ENCODE measurements at regions not wholly inside any gene's neighbourhood (a gene's known extent, or its start where the extent isn't known, plus 50 kb on each side); places are given as distances from the start of the nearest gene placed in this dataset.

DNA sequence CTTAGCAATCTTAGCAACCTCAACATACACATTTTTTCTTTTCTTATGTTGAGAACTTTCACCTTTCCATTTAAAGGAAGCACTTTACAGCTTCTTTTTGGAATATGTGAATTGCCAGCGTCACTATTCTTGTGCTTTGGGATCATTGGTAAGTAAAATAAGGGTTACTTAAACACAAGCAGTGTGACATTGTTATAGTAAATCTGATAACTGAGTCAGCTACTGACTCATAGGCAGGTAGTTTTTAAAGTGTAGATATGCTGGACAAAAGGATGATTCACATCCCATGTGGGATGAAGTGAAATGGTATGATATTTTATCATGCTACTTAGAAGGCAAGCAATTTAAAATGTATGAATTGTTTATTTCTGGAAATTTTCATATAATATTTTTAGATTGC is 637.2 kb downstream of the DCDC2C start:
- 71 to 73% methylated on average over 1 of the region's 1 CpG for WGBS, 2 experiments
- no peaks in the 10 kb centered on the region for H3K9me3 ChIP-seq (ENCODE audit: control insufficient read depth, low read length)
- no peaks in the 10 kb centered on the region for H3K36me3 ChIP-seq (ENCODE audit: control insufficient read depth, insufficient read depth, low read length)
- no peaks in the 10 kb centered on the region for H3K27me3 ChIP-seq (ENCODE audit: control insufficient read depth, insufficient read depth, low read length, poor library complexity, severe bottlenecking)
- no peaks in the 10 kb centered on the region for H3K4me1 ChIP-seq (ENCODE audit: control insufficient read depth, insufficient read depth, low read length)
- no peak overlapping the region for H3K4me3 ChIP-seq (ENCODE audit: insufficient read depth, low read depth, low read length)
- no peak overlapping the region for H3K27ac ChIP-seq (ENCODE audit: insufficient read depth, low read depth, low read length, poor library complexity, severe bottlenecking)

DNA sequence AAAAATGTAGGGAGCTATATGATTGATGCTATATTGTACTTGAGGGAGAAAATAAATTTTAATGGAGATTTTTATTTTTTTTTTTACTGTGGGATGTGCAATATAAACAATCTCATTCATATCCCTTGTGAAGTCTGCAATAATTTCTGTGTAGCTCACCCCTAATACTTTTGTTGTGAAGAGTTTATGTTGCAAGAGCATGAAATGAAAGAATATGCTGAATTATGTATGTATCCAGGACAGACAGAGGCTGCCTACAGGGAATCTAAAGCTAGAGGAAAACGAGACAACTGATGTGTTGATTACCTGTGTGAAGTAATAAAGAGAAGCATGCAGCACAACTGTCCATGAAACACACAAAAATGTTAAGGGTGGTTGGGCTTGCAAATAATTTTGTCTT is 643.3 kb downstream of the DCDC2C start:
- H3K27ac ChIP-seq (ENCODE audit: insufficient read depth, low read depth, low read length, poor library complexity, severe bottlenecking): no peak overlapping the region
- 86 to 97% methylated on average over 1 of the region's 1 CpG for WGBS, 2 experiments
- H3K4me3 ChIP-seq (ENCODE audit: insufficient read depth, low read depth, low read length): no peak overlapping the region
- no peaks in the 10 kb centered on the region for H3K4me1 ChIP-seq (ENCODE audit: control insufficient read depth, insufficient read depth, low read length)
- no peaks in the 10 kb centered on the region for H3K36me3 ChIP-seq (ENCODE audit: control insufficient read depth, insufficient read depth, low read length)
- H3K9me3 ChIP-seq (ENCODE audit: control insufficient read depth, low read length): no peaks in the 10 kb centered on the region
- H3K27me3 ChIP-seq (ENCODE audit: control insufficient read depth, insufficient read depth, low read length, poor library complexity, severe bottlenecking): no peaks in the 10 kb centered on the region

DNA sequence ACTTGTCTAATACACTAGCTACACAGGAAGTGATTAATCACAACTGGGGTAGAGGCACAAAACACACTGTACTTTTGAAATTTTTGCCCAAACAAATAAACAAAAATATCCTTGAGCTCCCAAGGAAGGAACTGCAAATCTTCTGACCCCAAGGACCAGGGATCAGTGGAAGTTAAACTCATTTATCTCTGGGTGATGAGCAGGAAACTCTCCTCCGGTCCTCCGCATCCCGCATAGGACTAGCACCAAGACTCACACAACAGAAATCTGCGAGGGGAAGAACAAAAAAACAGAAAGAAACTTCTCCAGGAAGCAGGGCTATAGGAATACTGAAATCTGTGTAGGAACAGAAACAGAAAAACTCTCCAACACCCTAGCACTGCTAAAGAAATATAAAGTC is 650.3 kb downstream of the DCDC2C start:
- no peak overlapping the region for H3K4me3 ChIP-seq (ENCODE audit: insufficient read depth, low read depth, low read length)
- WGBS, 2 experiments: 98 to 100% methylated on average over 4 of the region's 4 CpGs

DNA sequence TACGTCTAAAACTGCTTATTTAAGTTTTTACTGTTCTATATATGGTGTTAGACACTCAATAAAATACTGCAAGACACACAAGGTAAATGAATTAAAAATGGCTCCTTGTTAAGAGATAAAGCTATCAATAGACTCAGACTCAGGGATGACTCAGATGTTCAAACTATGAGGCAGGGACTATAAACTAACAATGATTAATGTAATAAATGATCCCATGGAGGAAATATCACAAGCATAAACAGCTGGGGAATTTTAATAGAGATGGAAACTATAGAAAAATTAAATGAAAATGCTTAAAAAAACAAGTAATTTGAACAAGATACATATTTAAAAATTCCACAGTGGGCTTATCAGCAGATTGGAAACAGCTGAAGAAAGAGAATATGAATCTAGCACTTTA is 650.8 kb downstream of the DCDC2C start:
- Histone ChIP-seq H3K27me3 (ENCODE audit: control insufficient read depth, insufficient read depth, low read length, poor library complexity, severe bottlenecking) (no peaks in the 10 kb centered on the region), H3K36me3 (ENCODE audit: control insufficient read depth, insufficient read depth, low read length) (no peaks in the 10 kb centered on the region), H3K27ac (ENCODE audit: insufficient read depth, low read depth, low read length, poor library complexity, severe bottlenecking) (no peak overlapping the region), H3K4me1 (ENCODE audit: control insufficient read depth, insufficient read depth, low read length) (no peaks in the 10 kb centered on the region), H3K9me3 (ENCODE audit: control insufficient read depth, low read length) (no peaks in the 10 kb centered on the region), H3K4me3 (ENCODE audit: insufficient read depth, low read depth, low read length) (no peak overlapping the region)
- 100% methylated on average over 1 of the region's 1 CpG; no CpG with 5 or more reads in 1 of the 2 experiments for WGBS, 2 experiments

More for the DNA sequence above, 650.3 kb downstream of the DCDC2C start:
- Histone ChIP-seq H3K36me3 (ENCODE audit: control insufficient read depth, insufficient read depth, low read length) (no peaks in the 10 kb centered on the region), H3K4me1 (ENCODE audit: control insufficient read depth, insufficient read depth, low read length) (no peaks in the 10 kb centered on the region), H3K27ac (ENCODE audit: insufficient read depth, low read depth, low read length, poor library complexity, severe bottlenecking) (no peak overlapping the region), H3K9me3 (ENCODE audit: control insufficient read depth, low read length) (no peaks in the 10 kb centered on the region), H3K27me3 (ENCODE audit: control insufficient read depth, insufficient read depth, low read length, poor library complexity, severe bottlenecking) (no peaks in the 10 kb centered on the region)

DNA sequence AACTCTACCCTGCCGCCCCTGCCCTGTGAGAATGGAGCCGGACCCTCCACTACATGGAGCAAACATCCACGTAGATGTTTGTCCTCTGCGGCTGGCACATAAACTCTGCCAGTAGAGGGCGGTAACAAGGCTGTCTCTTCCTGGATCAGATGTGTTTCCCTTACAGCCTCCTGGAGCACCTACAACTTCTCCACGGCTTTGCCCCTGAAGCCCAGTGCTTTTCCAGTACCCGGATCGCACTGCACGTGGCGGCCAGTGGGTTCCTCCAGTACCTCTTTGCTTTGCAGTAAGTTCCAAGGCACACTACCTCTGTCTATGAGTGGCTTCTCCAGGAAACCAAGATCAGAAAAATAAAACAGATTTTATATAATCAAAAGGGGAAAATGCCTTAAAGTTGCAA is 651.3 kb downstream of the DCDC2C start:
- no peaks in the 10 kb centered on the region for H3K4me1 ChIP-seq (ENCODE audit: control insufficient read depth, insufficient read depth, low read length)
- no peaks in the 10 kb centered on the region for H3K27me3 ChIP-seq (ENCODE audit: control insufficient read depth, insufficient read depth, low read length, poor library complexity, severe bottlenecking)
- 68 to 70% methylated on average over 10 of the region's 10 CpGs for WGBS, 2 experiments
- H3K36me3 ChIP-seq (ENCODE audit: control insufficient read depth, insufficient read depth, low read length): no peaks in the 10 kb centered on the region
- H3K9me3 ChIP-seq (ENCODE audit: control insufficient read depth, low read length): no peaks in the 10 kb centered on the region
- H3K27ac ChIP-seq (ENCODE audit: insufficient read depth, low read depth, low read length, poor library complexity, severe bottlenecking): no peak overlapping the region
- no peak overlapping the region for H3K4me3 ChIP-seq (ENCODE audit: insufficient read depth, low read depth, low read length)

DNA sequence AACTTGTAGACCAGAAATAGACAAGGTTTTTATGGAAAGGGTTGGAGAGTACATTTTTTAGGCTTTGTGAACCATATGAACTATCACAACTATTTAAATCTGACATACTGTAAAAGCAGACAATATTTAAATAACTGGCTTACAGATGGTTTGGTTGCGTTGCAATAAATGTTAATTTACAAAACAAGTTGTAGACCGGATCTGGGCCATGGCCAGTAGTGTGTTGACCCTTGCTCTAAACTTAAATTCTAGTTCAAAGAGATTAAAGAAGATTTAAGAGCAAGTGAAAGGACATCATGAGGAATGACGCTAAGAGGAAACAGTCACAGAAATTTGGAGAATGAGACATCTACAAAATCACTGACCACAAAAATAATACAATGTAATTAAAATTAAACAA is 652.7 kb downstream of the DCDC2C start:
- H3K4me1 ChIP-seq (ENCODE audit: control insufficient read depth, insufficient read depth, low read length): no peaks in the 10 kb centered on the region
- H3K4me3 ChIP-seq (ENCODE audit: insufficient read depth, low read depth, low read length): no peak overlapping the region
- no peaks in the 10 kb centered on the region for H3K36me3 ChIP-seq (ENCODE audit: control insufficient read depth, insufficient read depth, low read length)
- 98 to 99% methylated on average over 3 of the region's 3 CpGs for WGBS, 2 experiments
- H3K27ac ChIP-seq (ENCODE audit: insufficient read depth, low read depth, low read length, poor library complexity, severe bottlenecking): no peak overlapping the region
- no peaks in the 10 kb centered on the region for H3K27me3 ChIP-seq (ENCODE audit: control insufficient read depth, insufficient read depth, low read length, poor library complexity, severe bottlenecking)
- H3K9me3 ChIP-seq (ENCODE audit: control insufficient read depth, low read length): no peaks in the 10 kb centered on the region

DNA sequence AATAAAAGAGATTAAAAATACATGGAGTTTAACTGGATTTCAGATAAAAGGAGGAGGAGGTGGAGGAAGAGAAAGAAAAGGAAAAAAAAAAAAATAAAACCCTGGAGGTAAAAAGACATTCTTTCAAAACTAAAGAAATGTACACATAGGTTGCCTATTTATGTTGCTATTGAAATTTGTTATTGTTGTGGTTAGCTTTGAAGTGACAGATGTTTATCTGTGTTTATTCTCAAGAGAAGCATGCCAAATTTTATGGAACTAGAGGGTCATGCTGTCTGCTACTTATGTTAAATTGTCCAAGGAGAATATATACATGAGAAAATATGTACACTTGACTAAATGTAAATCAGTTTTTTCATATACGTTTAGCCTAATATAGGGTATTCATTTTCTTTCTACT is 653.2 kb downstream of the DCDC2C start:
- Histone ChIP-seq H3K27me3 (ENCODE audit: control insufficient read depth, insufficient read depth, low read length, poor library complexity, severe bottlenecking) (no peaks in the 10 kb centered on the region), H3K9me3 (ENCODE audit: control insufficient read depth, low read length) (no peaks in the 10 kb centered on the region), H3K36me3 (ENCODE audit: control insufficient read depth, insufficient read depth, low read length) (no peaks in the 10 kb centered on the region), H3K27ac (ENCODE audit: insufficient read depth, low read depth, low read length, poor library complexity, severe bottlenecking) (no peak overlapping the region), H3K4me3 (ENCODE audit: insufficient read depth, low read depth, low read length) (no peak overlapping the region), H3K4me1 (ENCODE audit: control insufficient read depth, insufficient read depth, low read length) (no peaks in the 10 kb centered on the region)
- 100% methylated on average over 1 of the region's 1 CpG; no CpG with 5 or more reads in 1 of the 2 experiments for WGBS, 2 experiments

DNA sequence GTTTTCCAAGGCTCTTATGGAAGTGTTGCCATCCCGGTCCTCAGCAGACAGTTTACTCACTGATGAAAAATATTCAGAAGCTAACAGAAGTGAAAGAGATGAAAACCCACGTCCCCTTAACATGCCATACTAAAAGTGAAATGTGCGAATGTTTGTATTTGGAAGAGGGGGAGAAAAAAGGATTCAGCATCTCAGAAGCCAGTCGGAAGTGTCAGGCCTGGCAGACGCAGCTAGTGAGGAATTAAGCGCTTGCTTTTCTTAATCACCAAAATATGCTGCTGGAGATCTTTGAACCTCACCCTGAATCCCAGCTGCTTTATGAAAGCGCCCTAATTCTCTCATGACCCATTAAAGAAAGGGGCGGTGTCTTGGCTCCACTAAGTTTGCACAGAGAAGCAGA is 653.7 kb downstream of the DCDC2C start:
- Histone ChIP-seq H3K9me3 (ENCODE audit: control insufficient read depth, low read length) (no peaks in the 10 kb centered on the region), H3K36me3 (ENCODE audit: control insufficient read depth, insufficient read depth, low read length) (no peaks in the 10 kb centered on the region), H3K4me1 (ENCODE audit: control insufficient read depth, insufficient read depth, low read length) (no peaks in the 10 kb centered on the region), H3K27me3 (ENCODE audit: control insufficient read depth, insufficient read depth, low read length, poor library complexity, severe bottlenecking) (no peaks in the 10 kb centered on the region), H3K27ac (ENCODE audit: insufficient read depth, low read depth, low read length, poor library complexity, severe bottlenecking) (no peak overlapping the region), H3K4me3 (ENCODE audit: insufficient read depth, low read depth, low read length) (no peak overlapping the region)
- WGBS, 2 experiments: 91 to 96% methylated on average over 8 of the region's 8 CpGs

DNA sequence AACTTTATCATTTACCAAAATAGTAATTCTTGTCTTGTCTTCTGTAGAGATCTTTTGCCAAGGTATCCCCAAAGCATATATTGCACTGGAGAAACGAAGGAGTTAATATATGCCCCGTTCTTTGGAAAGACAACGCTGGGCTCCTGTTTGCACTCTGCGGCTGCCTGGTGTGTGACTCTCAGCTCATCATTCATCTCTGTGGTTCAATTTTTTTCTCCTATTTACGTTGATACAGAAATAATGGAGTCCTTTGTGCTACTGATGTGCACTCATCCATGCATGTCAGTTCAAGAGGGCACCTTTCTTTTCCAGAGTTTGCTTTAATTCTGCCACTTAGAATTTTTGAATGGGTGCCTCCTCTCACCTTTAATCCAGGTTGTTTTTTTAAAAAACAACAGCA is 655.5 kb downstream of the DCDC2C start:
- no peaks in the 10 kb centered on the region for H3K4me1 ChIP-seq (ENCODE audit: control insufficient read depth, insufficient read depth, low read length)
- no peak overlapping the region for H3K4me3 ChIP-seq (ENCODE audit: insufficient read depth, low read depth, low read length)
- H3K9me3 ChIP-seq (ENCODE audit: control insufficient read depth, low read length): no peaks in the 10 kb centered on the region
- H3K36me3 ChIP-seq (ENCODE audit: control insufficient read depth, insufficient read depth, low read length): no peaks in the 10 kb centered on the region
- no peaks in the 10 kb centered on the region for H3K27me3 ChIP-seq (ENCODE audit: control insufficient read depth, insufficient read depth, low read length, poor library complexity, severe bottlenecking)
- no peak overlapping the region for H3K27ac ChIP-seq (ENCODE audit: insufficient read depth, low read depth, low read length, poor library complexity, severe bottlenecking)
- WGBS, 2 experiments: 86% methylated on average over 5 of the region's 5 CpGs

DNA sequence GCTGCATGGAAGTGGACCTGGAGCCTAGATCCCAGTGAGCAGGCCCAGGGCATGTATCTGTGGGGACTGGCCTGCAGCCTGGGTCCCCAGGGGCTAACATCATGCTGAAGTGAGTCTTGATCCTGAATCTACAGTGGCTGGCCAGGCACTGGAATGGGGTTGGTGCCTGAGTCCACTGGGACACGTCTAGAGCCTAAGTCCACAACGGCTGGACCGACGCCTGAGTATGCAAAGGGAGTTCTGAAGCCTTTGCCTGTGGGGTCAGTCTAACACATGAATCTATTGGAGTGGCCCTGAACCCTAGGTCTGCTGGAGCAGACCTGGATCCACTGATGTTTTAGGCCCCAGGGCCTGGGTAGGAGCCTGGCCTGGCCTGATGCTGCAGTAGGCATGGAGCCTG is 665.5 kb downstream of the DCDC2C start:
- Histone ChIP-seq H3K4me3 (ENCODE audit: insufficient read depth, low read depth, low read length) (no peak overlapping the region), H3K9me3 (ENCODE audit: control insufficient read depth, low read length) (peaks cover 2% of the 10 kb centered on the region), H3K4me1 (ENCODE audit: control insufficient read depth, insufficient read depth, low read length) (no peaks in the 10 kb centered on the region), H3K36me3 (ENCODE audit: control insufficient read depth, insufficient read depth, low read length) (no peaks in the 10 kb centered on the region), H3K27ac (ENCODE audit: insufficient read depth, low read depth, low read length, poor library complexity, severe bottlenecking) (no peak overlapping the region), H3K27me3 (ENCODE audit: control insufficient read depth, insufficient read depth, low read length, poor library complexity, severe bottlenecking) (no peaks in the 10 kb centered on the region)
- WGBS, 2 experiments: 95% methylated on average over 4 of the region's 4 CpGs

DNA sequence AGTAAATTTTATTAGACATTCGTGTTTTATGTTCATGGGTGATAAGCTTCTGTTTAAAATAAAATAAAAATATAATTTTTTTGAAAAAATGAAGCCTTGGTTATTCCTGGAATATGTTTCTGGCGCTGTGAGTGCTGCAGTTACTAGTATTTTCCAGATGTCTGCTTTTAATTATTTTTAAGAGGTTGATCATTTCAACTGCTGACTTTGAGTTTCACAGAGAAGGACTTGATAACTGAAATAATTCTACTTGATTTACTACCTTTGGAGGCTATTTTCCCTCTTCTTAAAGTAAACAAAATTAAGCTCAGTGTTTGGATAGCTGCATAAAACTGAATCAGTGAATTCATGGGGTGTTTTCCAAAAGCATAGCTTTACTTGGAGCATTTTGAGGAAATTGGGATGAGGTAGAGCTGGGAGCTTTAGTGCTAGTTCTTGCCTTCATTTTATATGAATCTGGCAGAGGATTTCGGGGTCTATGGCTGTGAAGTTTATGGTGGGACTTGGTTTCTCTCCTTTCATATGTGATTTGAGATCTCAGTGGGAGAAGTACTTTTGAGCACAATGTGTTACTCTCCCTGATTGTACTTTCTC is 666.5 kb downstream of the DCDC2C start:
- peaks cover 2% of the 10 kb centered on the region for H3K9me3 ChIP-seq (ENCODE audit: control insufficient read depth, low read length)

More for the DNA sequence above, 666.5 kb downstream of the DCDC2C start:
- Histone ChIP-seq H3K27me3 (ENCODE audit: control insufficient read depth, insufficient read depth, low read length, poor library complexity, severe bottlenecking) (no peaks in the 10 kb centered on the region), H3K4me1 (ENCODE audit: control insufficient read depth, insufficient read depth, low read length) (no peaks in the 10 kb centered on the region), H3K36me3 (ENCODE audit: control insufficient read depth, insufficient read depth, low read length) (no peaks in the 10 kb centered on the region), H3K4me3 (ENCODE audit: insufficient read depth, low read depth, low read length) (no peak overlapping the region), H3K27ac (ENCODE audit: insufficient read depth, low read depth, low read length, poor library complexity, severe bottlenecking) (no peak overlapping the region)
- WGBS, 2 experiments: 89 to 92% methylated on average over 2 of the region's 3 CpGs

All from ectodermal cell (in vitro differentiated cells).